Liver (tissue), 8 donors: ENCODE measurements at regions not wholly inside any gene's neighbourhood (a gene's known extent, or its start where the extent isn't known, plus 50 kb on each side); places are given as distances from the start of the nearest gene placed in this dataset.

Experiments
- DNase-seq: peaks from one replicate; pipeline ENCODE4 v3.0.0-alpha.2; 2017; ENCODE audit warnings: low spot score
- H3K27ac ChIP-seq, 2 donors: one replicate each; pipeline ENCODE4 v1.7.0; 2013; ENCODE audit warnings: inconsistent platforms in 2 of 2, low read length in 2 of 2, control low read depth in 1 of 2, low read depth in 1 of 2, mild to moderate bottlenecking in 1 of 2
- H3K27me3 ChIP-seq, 4 donors: one replicate each; pipeline versions ENCODE4 v1.6.1 to v1.7.0; 2013; ENCODE audit warnings: low read length in 3 of 4, inconsistent platforms in 1 of 4, mild to moderate bottlenecking in 1 of 4, moderate library complexity in 1 of 4; ENCODE audit not compliant: control insufficient read depth in 4 of 4, insufficient read depth in 4 of 4
- H3K36me3 ChIP-seq, 4 donors: one replicate each; pipeline versions ENCODE4 v1.6.1 to v1.7.0; 2013; ENCODE audit warnings: low read length in 3 of 4, mild to moderate bottlenecking in 3 of 4, low read depth in 1 of 4, moderate library complexity in 1 of 4; ENCODE audit not compliant: control insufficient read depth in 4 of 4, insufficient read depth in 3 of 4
- H3K4me1 ChIP-seq, 4 donors: one replicate each; pipeline versions ENCODE4 v1.6.1 to v1.7.0; 2013; ENCODE audit warnings: low read length in 3 of 4, mild to moderate bottlenecking in 3 of 4, moderate library complexity in 1 of 4; ENCODE audit not compliant: control insufficient read depth in 4 of 4, insufficient read depth in 4 of 4
- H3K4me3 ChIP-seq, 3 donors: one replicate each; pipeline versions ENCODE4 v1.6.1 to v1.7.0; 2013; ENCODE audit warnings: low read length in 3 of 3, control low read depth in 1 of 3, low read depth in 1 of 3, mild to moderate bottlenecking in 1 of 3
- H3K9ac ChIP-seq, 2 donors: one replicate each; pipeline ENCODE4 v1.7.0; 2013; ENCODE audit warnings: low read length in 2 of 2, mild to moderate bottlenecking in 2 of 2, moderate library complexity in 2 of 2, control low read depth in 1 of 2, low read depth in 1 of 2
- H3K9me3 ChIP-seq, 4 donors: one replicate each; pipeline versions ENCODE4 v1.6.1 to v1.7.0; 2013; ENCODE audit warnings: low read length in 3 of 4; ENCODE audit not compliant: control insufficient read depth in 4 of 4
- EGR1 ChIP-seq, 2 donors: IDR thresholded peaks; 2 replicates each; pipeline ENCODE4 v1.6.1; 2016 to 2018; ENCODE audit warnings: antibody characterized with exemption in 2 of 2, low read depth in 2 of 2
- FOXA1 ChIP-seq: IDR thresholded peaks from 2 replicates; pipeline ENCODE4 v1.6.1; 2016; ENCODE audit warnings: antibody characterized with exemption
- FOXA2 ChIP-seq: IDR thresholded peaks from 2 replicates; pipeline ENCODE4 v1.6.1; 2016; ENCODE audit warnings: antibody characterized with exemption
- GABPA ChIP-seq, 2 donors: IDR thresholded peaks in 1 of 2; conservative IDR thresholded peaks in 1 of 2; 2 replicates each; pipeline ENCODE4 v1.6.1; 2016; ENCODE audit warnings: antibody characterized with exemption in 2 of 2, mild to moderate bottlenecking in 1 of 2, moderate library complexity in 1 of 2
- HNF4A ChIP-seq, 2 donors: conservative IDR thresholded peaks; 2 replicates each; pipeline ENCODE4 v1.6.1; 2016; ENCODE audit warnings: antibody characterized with exemption in 2 of 2, mild to moderate bottlenecking in 2 of 2
- HNF4G ChIP-seq: IDR thresholded peaks from 2 replicates; pipeline ENCODE4 v1.6.1; 2016; ENCODE audit warnings: antibody characterized with exemption
- JUND ChIP-seq, 2 donors: IDR thresholded peaks; 2 replicates each; pipeline ENCODE4 v1.6.1; 2016; ENCODE audit warnings: antibody characterized with exemption in 2 of 2
- NR2F2 ChIP-seq: IDR thresholded peaks from 2 replicates; pipeline ENCODE4 v1.6.1; 2016; ENCODE audit warnings: antibody characterized with exemption
- RAD21 ChIP-seq, 2 donors: IDR thresholded peaks; 2 replicates each; pipeline ENCODE4 v1.6.1; 2016; ENCODE audit warnings: antibody characterized with exemption in 2 of 2, mild to moderate bottlenecking in 2 of 2
- RXRA ChIP-seq, 2 donors: IDR thresholded peaks; 2 replicates each; pipeline ENCODE4 v1.6.1; 2017 to 2018; ENCODE audit warnings: antibody characterized with exemption in 2 of 2, mild to moderate bottlenecking in 1 of 2
- SP1 ChIP-seq: IDR thresholded peaks from 2 replicates; pipeline ENCODE4 v1.6.1; 2018; ENCODE audit warnings: antibody characterized with exemption, mild to moderate bottlenecking
- TAF1 ChIP-seq: conservative IDR thresholded peaks from 2 replicates; pipeline ENCODE4 v1.6.1; 2016; ENCODE audit warnings: antibody characterized with exemption, mild to moderate bottlenecking
- YY1 ChIP-seq: IDR thresholded peaks from 2 replicates; pipeline ENCODE4 v1.6.1; 2016; ENCODE audit warnings: antibody characterized with exemption, mild to moderate bottlenecking
- WGBS: extraction: QIAGEN DNeasy Blood & Tissue Kit; methylation state at CpG from one replicate; pipeline ENCODE4 v1.1.7; 2013; 5-methylcytosine and 5-hydroxymethylcytosine counted together
- TF ChIP-seq, protein P1 (sequence below): IDR thresholded peaks from 2 replicates; pipeline ENCODE4 v1.6.1; 2016; ENCODE audit warnings: antibody characterized with exemption
- TF ChIP-seq, protein P2 (sequence below): IDR thresholded peaks from 2 replicates; pipeline ENCODE4 v1.6.1; 2016; ENCODE audit warnings: antibody characterized with exemption
- TF ChIP-seq, protein P3 (sequence below): fragments of 150-350 bp; IDR thresholded peaks from 2 replicates; pipeline ENCODE4 v1.5.1; 2017; ENCODE audit warnings: improper control_type of control experiment, low read depth, low read length; ENCODE audit not compliant: missing input control
- TF ChIP-seq, protein P4 (sequence below): IDR thresholded peaks from 2 replicates; pipeline ENCODE4 v1.6.1; 2016; ENCODE audit warnings: antibody characterized with exemption
- TF ChIP-seq, protein P5 (sequence below): IDR thresholded peaks from 2 replicates; pipeline ENCODE4 v1.6.1; 2016; ENCODE audit warnings: antibody characterized with exemption, mild to moderate bottlenecking
- donor health status: healthy.
- donor health status: healthy.
- donor health status: healthy.
- donor health status: healthy.
- donor health status: healthy.

DNA sequence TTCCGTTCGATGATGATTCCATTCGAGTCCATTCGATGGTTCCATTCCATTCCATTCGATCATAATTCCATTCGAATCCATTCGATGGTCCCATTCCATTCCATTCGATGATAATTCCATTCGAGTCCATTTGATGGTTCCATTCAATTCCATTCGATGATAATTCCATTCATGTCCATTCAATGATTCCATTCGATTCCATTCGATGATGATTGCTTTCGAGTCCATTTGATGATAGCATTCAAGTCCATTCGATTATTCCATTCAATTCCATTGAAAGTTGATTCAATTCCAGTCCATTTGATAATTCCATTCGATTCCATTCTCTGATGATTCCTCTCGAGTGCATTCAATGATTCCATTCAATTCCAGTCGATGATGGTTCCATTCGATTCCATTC lies 3895.3 kb downstream of the SRGAP2C start (continued):
- TF ChIP-seq, protein P1, sequence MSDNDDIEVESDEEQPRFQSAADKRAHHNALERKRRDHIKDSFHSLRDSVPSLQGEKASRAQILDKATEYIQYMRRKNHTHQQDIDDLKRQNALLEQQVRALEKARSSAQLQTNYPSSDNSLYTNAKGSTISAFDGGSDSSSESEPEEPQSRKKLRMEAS = no peak
- no peak for TF ChIP-seq SP1
- no peak for TF ChIP-seq HNF4G
- TF ChIP-seq NR2F2 = no peak
- TF ChIP-seq FOXA2 = no peak
- TF ChIP-seq RAD21 (IDR thresholded peaks at IDR 0.05) = no peak
- TF ChIP-seq HNF4A (conservative IDR thresholded peaks at IDR 0.05) = no peak

DNA sequence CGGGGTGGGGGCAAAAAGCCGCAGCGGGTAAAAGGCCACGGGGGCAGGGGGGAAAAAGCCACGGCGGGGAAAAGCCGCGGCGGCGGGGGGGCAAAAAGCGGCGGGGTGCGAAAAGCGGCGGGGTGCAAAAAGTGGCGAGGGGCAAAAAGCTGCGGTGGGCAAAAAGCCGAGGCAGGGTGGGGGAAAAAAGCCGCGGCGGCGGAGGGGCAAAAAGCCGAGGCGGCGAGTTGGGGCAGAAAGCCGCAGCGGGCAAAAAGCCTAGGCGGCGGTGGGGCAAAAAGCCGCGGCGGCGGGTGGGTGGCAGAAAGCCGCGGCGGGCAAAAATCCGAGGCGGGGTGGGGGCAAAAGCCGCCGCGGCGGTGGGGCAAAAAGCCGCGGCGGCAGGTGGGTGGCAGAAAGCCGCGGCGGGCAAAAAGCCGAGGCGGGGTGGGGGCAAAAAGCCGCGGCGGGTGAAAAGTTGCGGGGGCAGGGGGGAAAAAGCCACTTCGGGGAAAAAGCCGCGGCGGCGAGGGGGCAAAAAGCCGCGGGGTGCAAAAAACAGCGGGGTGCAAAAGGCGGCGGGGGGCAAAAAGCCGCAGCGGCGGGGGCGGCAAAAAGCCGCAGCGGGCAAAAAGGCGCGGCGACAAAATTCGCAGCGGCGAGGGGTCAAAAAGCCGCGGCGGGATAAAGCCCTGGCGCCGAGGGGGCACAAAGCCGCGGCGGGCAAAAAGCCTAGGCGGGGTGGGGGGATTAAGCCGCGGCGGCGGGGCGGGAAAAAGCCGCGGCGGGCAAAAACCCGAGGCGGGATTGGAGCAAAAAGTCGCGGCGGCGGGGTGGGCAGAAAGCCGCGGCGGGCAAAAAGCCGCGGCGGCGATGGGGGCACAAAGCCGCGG lies 3901.2 kb downstream of the SRGAP2C start:
- TF ChIP-seq GABPA (IDR thresholded peaks at IDR 0.05 in 1 of 2, conservative IDR thresholded peaks at IDR 0.05 in 1 of 2) (no peak), RXRA (IDR thresholded peaks at IDR 0.05) (no peak), SP1 (no peak), FOXA1 (no peak), HNF4G (no peak), NR2F2 (no peak), FOXA2 (no peak), YY1 (no peak), EGR1 (IDR thresholded peaks at IDR 0.05; ENCODE audit: low read depth in 2 of 2) (no peak), JUND (IDR thresholded peaks at IDR 0.05) (no peak), TAF1 (no peak), HNF4A (conservative IDR thresholded peaks at IDR 0.05) (no peak), RAD21 (IDR thresholded peaks at IDR 0.05) (no peak)
- TF ChIP-seq, protein P2, sequence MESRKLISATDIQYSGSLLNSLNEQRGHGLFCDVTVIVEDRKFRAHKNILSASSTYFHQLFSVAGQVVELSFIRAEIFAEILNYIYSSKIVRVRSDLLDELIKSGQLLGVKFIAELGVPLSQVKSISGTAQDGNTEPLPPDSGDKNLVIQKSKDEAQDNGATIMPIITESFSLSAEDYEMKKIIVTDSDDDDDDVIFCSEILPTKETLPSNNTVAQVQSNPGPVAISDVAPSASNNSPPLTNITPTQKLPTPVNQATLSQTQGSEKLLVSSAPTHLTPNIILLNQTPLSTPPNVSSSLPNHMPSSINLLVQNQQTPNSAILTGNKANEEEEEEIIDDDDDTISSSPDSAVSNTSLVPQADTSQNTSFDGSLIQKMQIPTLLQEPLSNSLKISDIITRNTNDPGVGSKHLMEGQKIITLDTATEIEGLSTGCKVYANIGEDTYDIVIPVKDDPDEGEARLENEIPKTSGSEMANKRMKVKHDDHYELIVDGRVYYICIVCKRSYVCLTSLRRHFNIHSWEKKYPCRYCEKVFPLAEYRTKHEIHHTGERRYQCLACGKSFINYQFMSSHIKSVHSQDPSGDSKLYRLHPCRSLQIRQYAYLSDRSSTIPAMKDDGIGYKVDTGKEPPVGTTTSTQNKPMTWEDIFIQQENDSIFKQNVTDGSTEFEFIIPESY = no peak
- TF ChIP-seq, protein P1 = no peak
- TF ChIP-seq, protein P3, sequence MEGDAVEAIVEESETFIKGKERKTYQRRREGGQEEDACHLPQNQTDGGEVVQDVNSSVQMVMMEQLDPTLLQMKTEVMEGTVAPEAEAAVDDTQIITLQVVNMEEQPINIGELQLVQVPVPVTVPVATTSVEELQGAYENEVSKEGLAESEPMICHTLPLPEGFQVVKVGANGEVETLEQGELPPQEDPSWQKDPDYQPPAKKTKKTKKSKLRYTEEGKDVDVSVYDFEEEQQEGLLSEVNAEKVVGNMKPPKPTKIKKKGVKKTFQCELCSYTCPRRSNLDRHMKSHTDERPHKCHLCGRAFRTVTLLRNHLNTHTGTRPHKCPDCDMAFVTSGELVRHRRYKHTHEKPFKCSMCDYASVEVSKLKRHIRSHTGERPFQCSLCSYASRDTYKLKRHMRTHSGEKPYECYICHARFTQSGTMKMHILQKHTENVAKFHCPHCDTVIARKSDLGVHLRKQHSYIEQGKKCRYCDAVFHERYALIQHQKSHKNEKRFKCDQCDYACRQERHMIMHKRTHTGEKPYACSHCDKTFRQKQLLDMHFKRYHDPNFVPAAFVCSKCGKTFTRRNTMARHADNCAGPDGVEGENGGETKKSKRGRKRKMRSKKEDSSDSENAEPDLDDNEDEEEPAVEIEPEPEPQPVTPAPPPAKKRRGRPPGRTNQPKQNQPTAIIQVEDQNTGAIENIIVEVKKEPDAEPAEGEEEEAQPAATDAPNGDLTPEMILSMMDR = no peak
- TF ChIP-seq, protein P4, sequence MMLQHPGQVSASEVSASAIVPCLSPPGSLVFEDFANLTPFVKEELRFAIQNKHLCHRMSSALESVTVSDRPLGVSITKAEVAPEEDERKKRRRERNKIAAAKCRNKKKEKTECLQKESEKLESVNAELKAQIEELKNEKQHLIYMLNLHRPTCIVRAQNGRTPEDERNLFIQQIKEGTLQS = no peak
- TF ChIP-seq, protein P5, sequence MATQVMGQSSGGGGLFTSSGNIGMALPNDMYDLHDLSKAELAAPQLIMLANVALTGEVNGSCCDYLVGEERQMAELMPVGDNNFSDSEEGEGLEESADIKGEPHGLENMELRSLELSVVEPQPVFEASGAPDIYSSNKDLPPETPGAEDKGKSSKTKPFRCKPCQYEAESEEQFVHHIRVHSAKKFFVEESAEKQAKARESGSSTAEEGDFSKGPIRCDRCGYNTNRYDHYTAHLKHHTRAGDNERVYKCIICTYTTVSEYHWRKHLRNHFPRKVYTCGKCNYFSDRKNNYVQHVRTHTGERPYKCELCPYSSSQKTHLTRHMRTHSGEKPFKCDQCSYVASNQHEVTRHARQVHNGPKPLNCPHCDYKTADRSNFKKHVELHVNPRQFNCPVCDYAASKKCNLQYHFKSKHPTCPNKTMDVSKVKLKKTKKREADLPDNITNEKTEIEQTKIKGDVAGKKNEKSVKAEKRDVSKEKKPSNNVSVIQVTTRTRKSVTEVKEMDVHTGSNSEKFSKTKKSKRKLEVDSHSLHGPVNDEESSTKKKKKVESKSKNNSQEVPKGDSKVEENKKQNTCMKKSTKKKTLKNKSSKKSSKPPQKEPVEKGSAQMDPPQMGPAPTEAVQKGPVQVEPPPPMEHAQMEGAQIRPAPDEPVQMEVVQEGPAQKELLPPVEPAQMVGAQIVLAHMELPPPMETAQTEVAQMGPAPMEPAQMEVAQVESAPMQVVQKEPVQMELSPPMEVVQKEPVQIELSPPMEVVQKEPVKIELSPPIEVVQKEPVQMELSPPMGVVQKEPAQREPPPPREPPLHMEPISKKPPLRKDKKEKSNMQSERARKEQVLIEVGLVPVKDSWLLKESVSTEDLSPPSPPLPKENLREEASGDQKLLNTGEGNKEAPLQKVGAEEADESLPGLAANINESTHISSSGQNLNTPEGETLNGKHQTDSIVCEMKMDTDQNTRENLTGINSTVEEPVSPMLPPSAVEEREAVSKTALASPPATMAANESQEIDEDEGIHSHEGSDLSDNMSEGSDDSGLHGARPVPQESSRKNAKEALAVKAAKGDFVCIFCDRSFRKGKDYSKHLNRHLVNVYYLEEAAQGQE = no peak
- Histone ChIP-seq H3K27me3 (peaks cover 0 to 4% (median 0%) of the 10 kb centered on the region in 4 donors), H3K36me3 (no peaks in the 10 kb centered on the region), H3K4me1 (no peaks in the 10 kb centered on the region), H3K9me3 (peaks cover 10 to 39% (median 23%) of the 10 kb centered on the region in 4 donors), H3K27ac (no peak overlapping the region), H3K9ac (no peak overlapping the region), H3K4me3 (no peak overlapping the region)
- 51% methylated on average over 108 of the region's 108 CpGs for WGBS
- DNase-seq = no peak
